DOHH2 (cell line): ENCODE measurements at regions not wholly inside any gene's neighbourhood (a gene's known extent, or its start where the extent isn't known, plus 50 kb on each side); places are given as distances from the start of the nearest gene placed in this dataset.

Experiments
- EZH2phosphoT487 ChIP-seq: fragments of 200-600 bp; sonication (generic); IDR thresholded peaks from 2 replicates; pipeline ENCODE4 v1.6.1; 2017; ENCODE audit warnings: borderline replicate concordance, mild to moderate bottlenecking, antibody characterized with exemption, low read length, moderate library complexity, mixed read lengths
- TF ChIP-seq, protein P1 (sequence below): fragments of 200-600 bp; sonication (generic); IDR thresholded peaks from one replicate; pipeline ENCODE4 v1.5.1; 2014; ENCODE audit warnings: antibody characterized with exemption, mild to moderate bottlenecking, low read depth, low read length; ENCODE audit not compliant: poor library complexity, severe bottlenecking

DNA sequence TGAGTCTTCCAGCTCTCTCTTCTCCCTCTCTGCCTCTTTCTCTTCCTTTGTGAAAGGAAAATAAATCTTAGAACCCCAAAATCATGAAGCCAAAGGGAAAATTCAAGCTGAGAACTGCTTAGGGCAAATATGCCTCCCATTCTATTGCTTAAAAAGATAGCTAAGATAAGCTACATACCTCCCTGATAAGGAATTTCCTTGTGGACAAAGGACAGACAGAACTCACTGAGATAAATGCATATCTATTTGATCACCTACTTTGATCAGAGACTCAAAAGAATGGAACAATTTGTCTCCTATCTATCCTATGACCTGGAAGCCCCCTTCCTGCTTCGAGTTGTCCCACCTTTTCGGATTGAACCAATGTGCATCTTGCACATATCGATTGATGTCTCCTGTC, 220.6 kb upstream of the NMUR2 start:
- TF ChIP-seq, protein P1, sequence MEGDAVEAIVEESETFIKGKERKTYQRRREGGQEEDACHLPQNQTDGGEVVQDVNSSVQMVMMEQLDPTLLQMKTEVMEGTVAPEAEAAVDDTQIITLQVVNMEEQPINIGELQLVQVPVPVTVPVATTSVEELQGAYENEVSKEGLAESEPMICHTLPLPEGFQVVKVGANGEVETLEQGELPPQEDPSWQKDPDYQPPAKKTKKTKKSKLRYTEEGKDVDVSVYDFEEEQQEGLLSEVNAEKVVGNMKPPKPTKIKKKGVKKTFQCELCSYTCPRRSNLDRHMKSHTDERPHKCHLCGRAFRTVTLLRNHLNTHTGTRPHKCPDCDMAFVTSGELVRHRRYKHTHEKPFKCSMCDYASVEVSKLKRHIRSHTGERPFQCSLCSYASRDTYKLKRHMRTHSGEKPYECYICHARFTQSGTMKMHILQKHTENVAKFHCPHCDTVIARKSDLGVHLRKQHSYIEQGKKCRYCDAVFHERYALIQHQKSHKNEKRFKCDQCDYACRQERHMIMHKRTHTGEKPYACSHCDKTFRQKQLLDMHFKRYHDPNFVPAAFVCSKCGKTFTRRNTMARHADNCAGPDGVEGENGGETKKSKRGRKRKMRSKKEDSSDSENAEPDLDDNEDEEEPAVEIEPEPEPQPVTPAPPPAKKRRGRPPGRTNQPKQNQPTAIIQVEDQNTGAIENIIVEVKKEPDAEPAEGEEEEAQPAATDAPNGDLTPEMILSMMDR, result no peak
- TF ChIP-seq EZH2phosphoT487, result no peak
